ENCODE measurements at regions not wholly inside any gene's neighbourhood (a gene's known extent, or its start where the extent isn't known, plus 50 kb on each side); places are given as distances from the start of the nearest gene placed in this dataset.

DNA sequence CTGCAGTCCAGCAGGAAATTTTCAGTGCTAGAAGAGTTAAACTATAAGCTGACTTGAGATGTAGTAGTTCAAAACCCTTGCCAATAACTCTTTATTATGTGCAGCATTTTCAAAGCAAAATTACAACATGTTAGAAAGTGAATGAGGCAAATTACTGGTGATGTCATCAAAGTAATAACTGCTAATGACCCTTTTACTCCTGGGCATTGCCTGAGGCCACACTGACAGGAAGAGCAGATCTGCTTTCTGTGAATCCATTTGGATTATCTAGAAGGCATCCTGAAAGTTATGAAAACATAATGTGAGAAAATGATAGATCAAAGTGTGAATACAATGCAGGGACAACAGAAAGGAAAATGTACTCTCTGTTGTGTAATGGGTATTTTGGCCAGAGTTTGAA lies 139.6 kb upstream of the TRIB2 start:
- DNase-seq = no peak

DNA sequence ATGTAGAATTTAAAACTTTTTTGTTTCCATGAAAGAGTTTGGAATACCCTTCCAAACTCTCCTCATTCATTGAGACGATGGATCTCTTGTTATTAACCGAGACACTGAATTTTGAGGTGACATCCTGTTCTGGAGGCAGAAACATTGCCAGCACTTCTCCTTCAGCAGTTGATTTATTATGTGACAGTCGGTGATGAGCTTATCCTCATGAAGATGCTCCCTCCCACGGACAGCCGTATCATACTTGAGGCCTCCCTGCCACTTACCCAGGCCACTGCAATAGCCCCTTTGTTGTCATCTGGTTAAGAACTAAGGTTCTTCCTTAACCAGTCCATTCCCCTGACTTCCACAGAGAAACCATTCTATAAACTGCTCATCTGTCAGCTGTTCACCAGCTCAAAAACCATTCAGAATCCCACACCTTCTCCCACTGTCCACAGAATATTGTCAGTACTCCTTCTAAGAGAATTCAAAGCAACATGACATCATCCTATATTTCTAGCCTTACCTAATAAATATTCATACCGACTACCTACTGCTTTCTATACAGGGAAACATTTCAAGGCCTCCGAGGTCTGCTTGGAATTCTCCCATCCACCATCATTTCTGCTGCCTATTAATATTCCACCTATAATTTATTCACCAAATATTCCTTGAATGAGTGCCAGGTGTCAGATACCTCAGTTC lies 139.0 kb upstream of the TRIB2 start:
- no peak for DNase-seq

GRCh38 chr2:12579018-12579417 lies 137.7 kb upstream of the TRIB2 start:
- DNase-seq = no peak

DNA sequence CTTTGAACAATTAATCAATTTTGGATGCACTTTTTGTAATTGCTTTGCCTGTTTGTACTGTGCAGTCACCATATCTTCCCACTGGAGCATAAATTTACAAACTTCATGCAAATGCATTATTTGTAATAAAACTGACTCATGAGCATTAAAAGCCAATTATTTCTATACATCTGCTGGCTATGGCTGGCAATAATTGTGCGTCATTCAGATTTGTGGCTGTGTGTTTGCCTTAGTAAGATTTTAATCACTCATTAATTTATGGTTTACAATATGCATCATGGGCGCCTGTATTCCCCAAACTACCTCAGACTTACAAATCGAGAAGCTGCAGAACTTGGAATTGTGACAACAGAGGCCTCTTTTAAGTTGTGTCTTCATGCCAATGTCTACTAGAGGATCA lies 132.4 kb upstream of the TRIB2 start:
- no peak for DNase-seq

GRCh38 chr2:12585784-12586183 lies 131.0 kb upstream of the TRIB2 start:
- no peak for DNase-seq

DNA sequence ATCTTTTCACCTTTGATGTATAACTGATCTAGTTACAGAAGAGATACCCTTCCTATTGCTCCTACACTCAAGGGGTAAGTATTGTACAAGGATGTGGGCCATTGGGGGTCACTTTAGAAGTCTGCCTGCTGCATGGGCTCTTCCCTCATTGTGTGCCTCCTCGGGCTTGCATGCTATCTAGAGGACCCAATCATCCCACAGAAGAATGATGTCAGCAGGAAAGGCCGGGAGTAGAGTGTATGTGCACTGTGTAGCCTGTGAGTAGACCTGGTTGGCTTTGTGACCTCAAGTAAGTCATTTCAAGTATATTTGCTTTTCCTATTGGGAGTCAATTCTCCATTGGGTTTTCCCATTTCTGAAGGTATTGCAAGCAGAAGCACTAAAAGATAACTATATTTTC lies 129.5 kb upstream of the TRIB2 start:
- DNase-seq = no peak

GRCh38 chr2:12587729-12588522 lies 128.8 kb upstream of the TRIB2 start:
- DNase-seq = no peak

DNA sequence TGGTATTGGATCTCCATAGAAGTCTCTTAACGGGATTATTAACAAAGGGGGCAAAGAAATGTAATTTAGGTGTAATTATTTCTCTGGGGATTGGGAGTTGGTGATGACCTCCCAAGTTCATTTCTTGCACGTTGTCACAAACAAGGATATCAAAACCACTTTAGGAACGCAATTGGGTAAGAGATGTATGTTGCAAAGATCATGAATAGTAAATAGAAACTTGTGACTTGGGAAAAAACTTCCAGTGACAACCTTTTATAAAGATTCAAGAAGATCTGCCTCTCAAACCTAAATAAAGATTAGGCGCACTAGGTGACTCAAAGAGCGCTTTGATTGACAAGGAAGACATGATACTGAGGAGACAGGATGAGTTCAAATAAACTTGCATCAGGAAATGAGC lies 127.8 kb upstream of the TRIB2 start:
- DNase-seq = no peak

DNA sequence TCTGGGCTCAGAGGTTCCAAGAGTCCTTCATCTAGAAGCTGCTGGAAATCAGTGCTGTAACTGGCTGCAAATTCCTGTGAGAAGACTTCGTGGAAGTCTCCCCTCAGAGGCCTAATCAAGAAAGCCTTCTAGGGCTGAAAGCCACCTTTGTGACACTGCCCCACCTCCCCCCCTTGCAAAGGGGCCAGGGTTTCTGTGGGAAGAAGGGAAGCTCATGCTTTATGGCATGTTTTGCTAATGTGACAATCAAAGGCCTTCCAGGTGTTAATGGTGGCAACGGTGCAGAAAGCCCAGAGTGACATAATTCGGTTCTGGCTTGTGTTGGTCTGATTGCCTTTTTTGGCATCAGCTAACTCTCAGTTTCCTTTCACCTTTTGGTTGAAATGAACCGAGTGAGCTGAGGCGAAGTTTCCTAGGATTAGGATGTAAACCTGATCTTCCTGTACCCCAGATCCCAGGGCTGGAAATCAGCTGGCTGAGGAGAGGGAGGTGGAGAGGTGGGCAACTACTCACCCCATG lies 126.9 kb upstream of the TRIB2 start:
- DNase-seq = no peak

GRCh38 chr2:12592296-12592695 lies 124.4 kb upstream of the TRIB2 start:
- DNase-seq = no peak

DNA sequence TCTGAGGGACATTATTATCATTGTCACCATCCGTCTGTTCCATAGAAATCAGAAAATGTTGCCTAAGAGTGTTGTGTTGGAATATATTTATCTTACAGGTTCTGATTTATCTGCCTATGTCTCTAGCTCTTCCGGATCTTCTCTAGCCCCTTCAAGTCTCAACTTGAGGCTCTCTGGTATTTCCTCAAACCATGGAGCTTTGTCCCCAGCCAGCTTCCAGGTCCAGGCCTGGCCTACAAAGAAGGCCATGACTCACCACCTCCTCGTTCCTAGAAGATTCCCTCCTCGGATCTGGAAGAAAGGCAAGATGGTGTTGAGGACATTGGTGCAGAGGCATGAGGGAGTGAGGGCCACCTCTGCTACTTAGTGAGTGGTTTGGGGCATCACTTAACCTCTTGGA lies 122.1 kb upstream of the TRIB2 start:
- DNase-seq = no peak

GRCh38 chr2:12596771-12597170 lies 120.0 kb upstream of the TRIB2 start:
- DNase-seq = no peak

GRCh38 chr2:12597610-12598009 lies 119.1 kb upstream of the TRIB2 start:
- DNase-seq = no peak

DNA sequence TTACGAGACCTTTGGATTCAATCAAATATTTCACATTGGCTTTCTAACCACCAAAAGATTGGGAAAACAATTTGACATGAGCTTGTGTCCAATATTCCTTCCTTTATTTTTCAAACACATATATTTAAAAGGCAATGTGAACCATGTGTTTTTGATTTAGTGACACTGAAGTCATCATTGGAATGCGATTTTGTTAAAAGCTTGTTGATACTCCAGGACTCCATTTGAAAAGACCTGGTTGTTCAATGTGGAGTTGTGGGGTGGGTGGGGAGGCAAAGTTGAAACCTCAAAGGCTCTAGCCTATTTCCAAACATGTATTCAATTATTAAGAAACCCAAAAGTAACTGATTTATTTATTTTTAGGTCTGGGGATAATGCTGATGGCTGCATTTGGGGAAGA lies 114.1 kb upstream of the TRIB2 start:
- DNase-seq = no peak

DNA sequence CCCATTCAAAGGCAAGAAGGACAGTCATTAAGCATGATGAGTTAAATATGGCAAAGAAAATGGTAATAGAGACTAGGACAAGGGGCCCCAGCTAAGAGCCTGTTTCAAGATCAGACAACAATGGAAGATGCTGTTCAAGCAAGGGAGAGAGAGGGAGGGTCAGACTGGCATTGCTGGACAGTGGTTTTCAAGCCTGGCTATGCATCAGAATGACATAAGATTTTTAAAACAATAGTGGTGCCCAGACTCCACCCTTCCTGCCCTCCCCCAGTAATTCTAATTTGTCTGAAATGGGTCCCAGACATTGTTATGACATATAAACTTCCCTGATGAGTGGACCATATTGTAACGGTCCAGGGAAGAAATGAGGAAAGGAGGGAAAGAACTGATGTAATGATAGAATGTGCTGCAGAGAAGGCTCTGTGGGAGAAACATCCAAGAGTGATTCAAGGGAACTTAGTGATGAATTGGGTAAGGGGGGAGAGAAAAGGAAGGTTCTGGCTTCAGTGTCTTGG lies 112.9 kb upstream of the TRIB2 start:
- DNase-seq = no peak

DNA sequence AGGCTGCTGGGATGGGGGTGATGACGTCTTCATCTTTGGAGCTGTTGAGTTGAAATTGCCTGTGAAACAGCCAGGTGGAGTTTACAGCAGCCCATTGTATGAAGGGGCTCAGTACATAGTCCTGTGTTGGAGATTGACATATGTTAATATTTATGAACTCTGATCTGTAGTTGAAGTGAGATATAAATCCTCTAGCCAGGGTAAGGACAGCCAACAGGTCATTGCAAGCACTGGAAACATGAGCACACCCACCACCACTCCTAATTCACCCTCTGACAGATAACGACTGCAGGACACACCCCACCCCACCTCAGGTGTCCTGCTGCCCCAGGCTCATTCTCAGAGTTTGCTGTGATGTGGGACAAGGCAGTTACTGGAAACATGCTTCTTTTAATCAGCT lies 112.4 kb upstream of the TRIB2 start:
- no peak for DNase-seq

DNA sequence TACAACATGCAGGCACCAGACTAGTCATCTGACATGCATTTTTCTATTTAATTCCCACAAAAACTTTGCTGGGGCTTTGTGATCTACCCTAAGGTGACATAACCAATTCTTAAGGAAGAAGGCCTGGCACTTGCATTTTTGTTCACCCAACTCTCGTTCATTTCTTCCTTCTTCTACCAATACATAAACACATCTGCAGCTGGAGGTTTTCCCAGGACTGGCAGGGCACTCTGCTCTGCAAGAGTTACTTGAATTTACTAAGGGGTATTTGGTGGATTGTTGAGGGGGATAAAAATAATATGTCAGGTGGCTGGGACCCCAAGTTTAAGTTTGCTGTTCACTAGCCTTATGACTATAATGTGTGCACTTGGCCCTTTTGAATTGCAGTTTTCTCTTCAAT lies 111.4 kb upstream of the TRIB2 start:
- no peak for DNase-seq

- no peak for DNase-seq
These were observed 110.8 kb upstream of the TRIB2 start for GRCh38 chr2:12605936-12606335.

DNA sequence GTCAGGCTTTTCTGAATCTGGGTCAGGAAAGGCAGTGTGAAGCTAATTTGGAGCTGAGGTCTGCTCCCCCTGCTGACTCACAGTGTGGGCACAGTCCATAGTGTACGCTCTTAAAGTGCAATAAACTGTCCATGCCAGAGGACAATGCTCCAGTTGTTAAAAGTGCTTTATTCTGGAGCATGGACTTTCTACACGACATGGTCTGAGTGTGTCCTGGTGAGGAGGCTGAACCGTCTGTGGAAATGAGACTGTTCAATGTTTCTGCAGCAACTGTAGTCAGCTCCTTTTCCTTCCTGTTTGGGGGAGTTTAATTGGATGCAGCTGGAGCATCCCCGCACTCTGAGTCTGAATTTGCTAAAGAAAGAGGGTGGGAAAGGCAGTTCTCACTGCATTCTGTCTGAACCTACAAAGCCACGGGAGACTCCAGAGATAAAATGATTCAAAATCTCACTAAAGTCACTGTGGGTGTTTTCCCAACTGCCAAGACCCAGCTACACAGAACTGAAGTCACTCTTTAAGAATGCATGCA lies 110.2 kb upstream of the TRIB2 start:
- DNase-seq = no peak

GRCh38 chr2:12607971-12608370 lies 108.8 kb upstream of the TRIB2 start:
- no peak for DNase-seq

DNA sequence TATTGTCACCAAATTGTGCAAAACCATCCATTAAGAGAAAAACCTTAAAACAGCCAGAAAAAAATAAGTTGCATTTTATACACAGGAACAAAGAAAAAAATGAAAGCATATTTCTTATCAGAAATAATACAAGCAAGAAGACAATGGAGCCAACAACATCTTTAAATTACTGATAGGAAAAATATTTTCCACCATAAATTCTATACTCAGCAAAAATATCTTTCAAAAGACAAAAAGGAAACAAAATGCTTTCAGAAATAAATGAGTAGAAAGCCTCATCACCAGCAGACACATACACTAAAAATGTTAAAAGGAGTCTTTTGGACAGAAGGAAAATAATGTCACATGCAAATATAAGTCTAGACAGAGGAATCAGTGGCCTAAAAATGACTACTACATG lies 106.4 kb upstream of the TRIB2 start:
- DNase-seq = no peak

DNA sequence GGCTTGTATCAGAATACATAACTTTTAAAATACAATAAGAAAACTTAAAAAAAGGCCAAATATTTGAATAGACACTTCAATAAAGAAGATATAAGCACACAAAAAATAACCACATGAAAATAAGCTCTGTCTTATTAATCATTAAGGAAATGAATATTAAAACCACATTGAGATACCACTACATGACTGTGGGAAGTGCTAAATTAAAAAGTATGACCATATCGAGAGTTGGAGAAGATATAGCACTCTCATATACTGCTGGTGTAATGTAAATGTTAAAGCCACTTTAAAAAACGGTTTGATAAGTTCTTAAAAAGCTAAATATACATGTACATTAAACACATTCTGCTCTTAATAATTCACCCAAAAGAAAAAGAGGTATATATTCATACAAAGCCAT lies 104.6 kb upstream of the TRIB2 start:
- DNase-seq = no peak

GRCh38 chr2:12612671-12613070 lies 104.1 kb upstream of the TRIB2 start:
- no peak for DNase-seq

Measured in DMS79 (cell line).